HG03432 (cell line): ENCODE measurements at regions not wholly inside any gene's neighbourhood (a gene's known extent, or its start where the extent isn't known, plus 50 kb on each side); places are given as distances from the start of the nearest gene placed in this dataset.

Experiments used
- ATAC-seq: cut with Tn5 transposase; IDR thresholded peaks from one replicate; pipeline ENCODE4 v1.9.1; 2021; ENCODE audit warnings: mild to moderate bottlenecking, moderate library complexity; ENCODE audit not compliant: unreplicated experiment

- peak; percentile 97 for ATAC-seq
Observed at GRCh38 chr2:162890690-162891311, 52.2 kb upstream of the KCNH7 start.

- ATAC-seq = no peak
Observed at GRCh38 chr2:162888652-162889051, 50.1 kb upstream of the KCNH7 start.
